Mesendoderm (in vitro differentiated cells): ENCODE measurements at regions not wholly inside any gene's neighbourhood (a gene's known extent, or its start where the extent isn't known, plus 50 kb on each side); places are given as distances from the start of the nearest gene placed in this dataset.

Source experiments
- DNase-seq: peaks from one replicate; pipeline ENCODE4 v3.0.0; 2013
- H2AK5ac ChIP-seq: 2 replicates; pipeline ENCODE4 v1.6.1; 2013; ENCODE audit warnings: low read length, inconsistent platforms
- H2BK120ac ChIP-seq: 2 replicates; pipeline ENCODE4 v1.6.1; 2013; ENCODE audit warnings: low read depth, mild to moderate bottlenecking, low read length, moderate library complexity, mixed read lengths
- H2BK15ac ChIP-seq: replicated peaks from 2 replicates; pipeline ENCODE4 v1.6.1; 2013; ENCODE audit warnings: low read depth, mild to moderate bottlenecking, moderate library complexity
- H2BK5ac ChIP-seq: 2 replicates; pipeline ENCODE4 v1.6.1; 2013; ENCODE audit warnings: low read length, inconsistent platforms
- H3K18ac ChIP-seq: 2 replicates; pipeline ENCODE4 v1.6.1; 2013; ENCODE audit warnings: mild to moderate bottlenecking, low read length, mixed read lengths
- H3K23ac ChIP-seq: one replicate; pipeline ENCODE4 v1.6.1; 2013; ENCODE audit warnings: low read length
- H3K27ac ChIP-seq: 2 replicates; pipeline ENCODE4 v1.5.1; 2013; ENCODE audit warnings: low read depth, mild to moderate bottlenecking, inconsistent platforms, low read length, moderate library complexity
- H3K27me3 ChIP-seq: 2 replicates; pipeline ENCODE4 v1.6.1; 2013; ENCODE audit warnings: low read length, control low read depth, mild to moderate bottlenecking, inconsistent platforms; ENCODE audit not compliant: insufficient read depth, poor library complexity
- H3K36me3 ChIP-seq: 2 replicates; pipeline ENCODE4 v1.6.1; 2013; ENCODE audit warnings: low read length, inconsistent platforms; ENCODE audit not compliant: control insufficient read depth, insufficient read depth
- H3K4ac ChIP-seq: one replicate; pipeline ENCODE4 v1.6.1; 2013; ENCODE audit warnings: low read depth, mild to moderate bottlenecking, low read length, moderate library complexity
- H3K4me1 ChIP-seq: 2 replicates; pipeline ENCODE4 v1.6.1; 2013; ENCODE audit warnings: low read depth, low read length, inconsistent platforms; ENCODE audit not compliant: control insufficient read depth
- H3K4me2 ChIP-seq: 2 replicates; pipeline ENCODE4 v1.6.1; 2013; ENCODE audit warnings: low read length
- H3K4me3 ChIP-seq: 2 replicates; pipeline ENCODE4 v1.5.1; 2013; ENCODE audit warnings: mild to moderate bottlenecking, low read length
- H3K56ac ChIP-seq: one replicate; pipeline ENCODE4 v1.6.1; 2013; ENCODE audit warnings: low read length
- H3K79me1 ChIP-seq: 2 replicates; pipeline ENCODE4 v1.6.1; 2013; ENCODE audit warnings: low read length, inconsistent platforms
- H3K79me2 ChIP-seq: 2 replicates; pipeline ENCODE4 v1.6.1; 2013; ENCODE audit warnings: mild to moderate bottlenecking, low read length; ENCODE audit not compliant: control insufficient read depth, insufficient read depth
- H3K9ac ChIP-seq: 2 replicates; pipeline ENCODE4 v1.6.1; 2013; ENCODE audit warnings: low read length, inconsistent platforms
- H4K5ac ChIP-seq: one replicate; pipeline ENCODE4 v1.6.1; 2013; ENCODE audit warnings: low read length
- H4K8ac ChIP-seq: one replicate; pipeline ENCODE4 v1.6.1; 2013; ENCODE audit warnings: low read depth, mild to moderate bottlenecking, control low read depth, low read length, moderate library complexity
- whole genome bisulfite sequencing: extraction: QIAGEN DNeasy Blood & Tissue Kit; methylation state at CpG from one replicate; pipeline ENCODE4 v1.1.7; 2013; ENCODE audit warnings: low lambda C conversion rate, missing lambda C conversion rate; ENCODE audit not compliant: insufficient coverage; ENCODE audit errors: extremely low coverage; 5-methylcytosine and 5-hydroxymethylcytosine counted together

DNA sequence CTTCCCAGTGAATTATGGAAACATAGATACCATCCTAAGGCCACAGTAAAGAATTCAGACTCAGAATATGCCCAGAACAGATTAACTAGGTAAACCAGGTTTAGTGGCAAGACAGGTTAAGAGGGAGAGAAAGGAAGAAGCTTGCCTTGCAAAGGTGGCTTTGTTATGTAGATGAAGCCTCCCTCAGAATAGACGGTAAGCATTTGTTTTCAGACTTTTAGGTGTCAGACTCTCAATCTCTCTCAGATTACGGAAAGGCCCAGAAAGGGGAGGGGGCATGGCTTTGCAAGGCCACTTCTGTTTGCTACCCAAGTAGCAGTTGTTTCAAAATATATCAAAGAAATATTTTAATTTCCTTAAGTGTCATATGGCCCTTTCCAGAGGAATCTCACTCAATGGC lies 457.1 kb upstream of the BOD1L1 start:
- H3K4me1 ChIP-seq: no peaks in the 10 kb centered on the region
- no peaks in the 10 kb centered on the region for H3K27me3 ChIP-seq
- H4K5ac ChIP-seq: no peak overlapping the region
- no peaks in the 10 kb centered on the region for H3K36me3 ChIP-seq
- H3K9ac ChIP-seq: no peak overlapping the region
- no peaks in the 10 kb centered on the region for H3K79me1 ChIP-seq
- no peak overlapping the region for H3K27ac ChIP-seq
- no peak overlapping the region for H3K56ac ChIP-seq
- no peak overlapping the region for H3K23ac ChIP-seq
- H2AK5ac ChIP-seq: no peak overlapping the region
- H2BK15ac ChIP-seq: no peak overlapping the region
- no peak overlapping the region for H2BK5ac ChIP-seq
- no peaks in the 10 kb centered on the region for H3K79me2 ChIP-seq
- H3K4me2 ChIP-seq: no peak overlapping the region
- WGBS: no CpG with 5 or more reads among the region's 2 CpGs
- peak; percentile 80 for DNase-seq
- no peak overlapping the region for H3K4me3 ChIP-seq
- H2BK120ac ChIP-seq: no peak overlapping the region
- no peak overlapping the region for H3K18ac ChIP-seq
- no peak overlapping the region for H4K8ac ChIP-seq
- no peak overlapping the region for H3K4ac ChIP-seq

DNA sequence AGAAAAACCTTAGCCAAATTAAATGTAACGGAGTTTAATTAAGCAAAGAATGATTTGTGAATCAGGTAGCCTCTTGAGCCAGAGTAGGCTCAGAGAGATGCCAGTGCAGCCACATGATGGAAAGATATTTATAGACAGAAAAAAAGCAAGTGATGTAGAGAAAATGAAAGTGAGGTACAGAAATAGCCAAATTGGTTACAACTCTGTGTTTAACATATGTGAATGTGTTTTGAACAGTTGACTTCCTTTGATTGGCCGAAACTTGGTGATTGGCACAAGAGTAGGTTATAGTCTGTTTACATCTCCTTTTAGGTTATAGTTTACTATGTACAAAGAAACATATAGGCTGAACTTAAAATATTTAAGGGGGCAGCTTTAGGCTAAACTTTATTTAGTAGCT lies 459.9 kb upstream of the BOD1L1 start:
- H4K8ac ChIP-seq: no peak overlapping the region
- WGBS: no CpG with 5 or more reads among the region's 2 CpGs
- H2AK5ac ChIP-seq: no peak overlapping the region
- H3K27ac ChIP-seq: no peak overlapping the region
- no peaks in the 10 kb centered on the region for H3K4me1 ChIP-seq
- H3K79me1 ChIP-seq: no peaks in the 10 kb centered on the region
- H3K4ac ChIP-seq: no peak overlapping the region
- H3K23ac ChIP-seq: no peak overlapping the region
- no peak overlapping the region for H2BK5ac ChIP-seq
- H3K36me3 ChIP-seq: no peaks in the 10 kb centered on the region
- H3K79me2 ChIP-seq: no peaks in the 10 kb centered on the region
- no peak overlapping the region for H2BK120ac ChIP-seq
- no peak overlapping the region for H3K4me3 ChIP-seq
- no peak overlapping the region for H2BK15ac ChIP-seq
- H3K9ac ChIP-seq: no peak overlapping the region
- no peak overlapping the region for H3K4me2 ChIP-seq
- no peak overlapping the region for H4K5ac ChIP-seq
- H3K27me3 ChIP-seq: no peaks in the 10 kb centered on the region
- DNase-seq: no peak
- H3K56ac ChIP-seq: no peak overlapping the region
- H3K18ac ChIP-seq: no peak overlapping the region

DNA sequence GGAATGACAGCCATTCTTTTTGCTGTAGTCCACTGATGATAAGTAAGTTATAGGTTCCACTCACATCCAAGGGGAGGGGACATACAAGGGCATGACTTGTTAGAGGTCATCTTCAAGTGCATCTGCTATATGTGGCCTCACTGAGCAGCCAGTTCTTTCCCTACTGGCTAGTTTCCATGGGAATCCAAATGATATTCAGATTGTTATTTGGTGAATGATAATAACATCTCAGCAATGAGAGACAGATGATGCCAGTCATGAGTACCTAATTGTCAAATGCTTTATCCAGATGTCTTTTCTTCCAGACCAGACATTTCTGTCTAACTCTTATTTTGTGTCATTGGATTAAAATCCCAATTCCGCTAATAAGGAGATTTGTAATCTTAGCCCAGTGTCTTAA lies 460.4 kb upstream of the BOD1L1 start:
- DNase-seq: no peak
- Histone ChIP-seq H2BK15ac (no peak overlapping the region), H3K36me3 (no peaks in the 10 kb centered on the region), H3K4me3 (no peak overlapping the region), H3K4ac (no peak overlapping the region), H3K79me1 (no peaks in the 10 kb centered on the region), H3K79me2 (no peaks in the 10 kb centered on the region), H3K56ac (no peak overlapping the region), H3K23ac (no peak overlapping the region), H3K27ac (no peak overlapping the region), H3K27me3 (no peaks in the 10 kb centered on the region), H4K8ac (no peak overlapping the region), H3K18ac (no peak overlapping the region), H3K4me1 (no peaks in the 10 kb centered on the region), H3K4me2 (no peak overlapping the region), H3K9ac (no peak overlapping the region), H2BK5ac (no peak overlapping the region), H2AK5ac (no peak overlapping the region), H2BK120ac (no peak overlapping the region), H4K5ac (no peak overlapping the region)
- WGBS: no CpG with 5 or more reads among the region's 1 CpG

DNA sequence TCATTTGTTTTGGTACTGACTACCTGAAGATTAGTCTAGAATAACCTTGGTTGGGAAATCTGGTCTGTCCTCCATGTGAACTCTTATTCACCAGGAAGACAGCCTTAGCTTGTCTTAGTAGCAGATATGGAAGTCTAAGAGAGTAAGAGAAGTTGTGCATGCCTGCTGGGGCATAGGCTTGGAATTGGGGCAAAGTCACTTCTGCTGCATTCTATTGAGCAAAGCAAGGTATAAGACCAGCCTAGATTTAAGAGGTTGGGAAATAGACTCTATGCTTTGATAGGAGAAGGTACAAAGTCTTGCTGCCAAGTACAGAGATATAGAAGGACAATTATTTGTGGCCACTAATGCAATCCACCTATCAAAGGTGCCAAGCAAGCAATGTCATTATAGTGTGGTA lies 464.0 kb upstream of the BOD1L1 start:
- Histone ChIP-seq H3K9ac (no peak overlapping the region), H2AK5ac (no peak overlapping the region), H3K23ac (no peak overlapping the region), H3K79me2 (no peaks in the 10 kb centered on the region), H3K27me3 (no peaks in the 10 kb centered on the region), H4K5ac (no peak overlapping the region), H2BK120ac (no peak overlapping the region), H2BK15ac (no peak overlapping the region), H3K4ac (no peak overlapping the region), H3K18ac (no peak overlapping the region), H3K4me3 (no peak overlapping the region), H4K8ac (no peak overlapping the region), H3K4me1 (no peaks in the 10 kb centered on the region), H2BK5ac (no peak overlapping the region), H3K79me1 (no peaks in the 10 kb centered on the region), H3K27ac (no peak overlapping the region), H3K56ac (no peak overlapping the region), H3K4me2 (no peak overlapping the region), H3K36me3 (no peaks in the 10 kb centered on the region)
- no peak for DNase-seq

DNA sequence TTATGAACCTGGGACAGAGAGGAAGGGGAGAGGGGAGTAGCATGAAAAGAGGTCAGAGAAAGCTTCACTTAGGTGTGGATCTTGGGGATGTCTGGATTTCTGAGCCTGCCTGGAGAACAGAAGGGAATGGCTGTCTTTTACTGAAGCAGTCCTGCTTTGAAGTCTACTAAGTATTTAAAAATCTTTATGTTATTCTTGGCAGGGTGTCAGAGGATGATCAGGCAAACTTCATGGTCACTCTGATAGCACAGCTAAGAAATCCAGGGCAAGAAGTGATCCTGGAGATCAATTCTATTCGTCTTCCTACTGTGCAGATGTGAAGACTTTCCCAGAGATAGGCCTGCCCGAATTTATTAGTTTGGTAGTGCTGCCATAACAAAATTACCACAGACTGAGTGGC lies 464.4 kb upstream of the BOD1L1 start:
- H4K8ac ChIP-seq: no peak overlapping the region
- H2BK5ac ChIP-seq: no peak overlapping the region
- no peak overlapping the region for H2AK5ac ChIP-seq
- no peak overlapping the region for H4K5ac ChIP-seq
- no peak for DNase-seq
- H3K79me1 ChIP-seq: no peaks in the 10 kb centered on the region
- H3K79me2 ChIP-seq: no peaks in the 10 kb centered on the region
- H3K27me3 ChIP-seq: no peaks in the 10 kb centered on the region
- no peak overlapping the region for H3K23ac ChIP-seq
- no peak overlapping the region for H2BK15ac ChIP-seq
- no peaks in the 10 kb centered on the region for H3K36me3 ChIP-seq
- H3K4ac ChIP-seq: no peak overlapping the region
- no peak overlapping the region for H3K18ac ChIP-seq
- no peak overlapping the region for H3K9ac ChIP-seq
- no CpG with 5 or more reads among the region's 2 CpGs for WGBS
- no peaks in the 10 kb centered on the region for H3K4me1 ChIP-seq
- H2BK120ac ChIP-seq: no peak overlapping the region
- no peak overlapping the region for H3K27ac ChIP-seq
- no peak overlapping the region for H3K4me3 ChIP-seq
- H3K4me2 ChIP-seq: no peak overlapping the region
- no peak overlapping the region for H3K56ac ChIP-seq

DNA sequence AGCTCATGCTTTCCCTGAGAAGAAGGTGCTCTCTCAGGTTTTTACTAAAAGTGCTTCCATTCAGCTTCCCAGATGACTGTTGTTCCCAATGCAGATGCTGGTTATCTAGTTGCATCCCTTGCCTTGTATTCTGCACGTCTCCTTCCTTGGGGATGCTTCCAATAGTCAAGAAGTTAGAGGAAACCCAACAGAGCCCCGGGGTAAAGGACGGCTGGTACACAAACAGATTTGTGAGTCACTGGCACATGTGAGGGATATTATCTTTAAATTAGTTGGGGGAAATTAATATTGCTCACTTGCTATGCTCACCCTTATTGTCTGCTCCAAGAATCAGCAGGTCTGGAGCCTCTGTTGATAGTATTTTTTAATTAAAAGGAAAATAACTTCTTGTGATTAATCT lies 465.2 kb upstream of the BOD1L1 start:
- Histone ChIP-seq H3K79me1 (no peaks in the 10 kb centered on the region), H3K23ac (no peak overlapping the region), H3K79me2 (no peaks in the 10 kb centered on the region), H3K9ac (no peak overlapping the region), H3K18ac (no peak overlapping the region), H2BK5ac (no peak overlapping the region), H3K4ac (no peak overlapping the region), H4K5ac (no peak overlapping the region), H3K4me3 (no peak overlapping the region), H4K8ac (no peak overlapping the region), H3K36me3 (no peaks in the 10 kb centered on the region), H3K56ac (no peak overlapping the region), H2BK15ac (no peak overlapping the region), H3K4me1 (no peaks in the 10 kb centered on the region), H3K27ac (no peak overlapping the region), H3K27me3 (no peaks in the 10 kb centered on the region), H2AK5ac (no peak overlapping the region), H2BK120ac (no peak overlapping the region), H3K4me2 (no peak overlapping the region)
- no CpG with 5 or more reads among the region's 3 CpGs for WGBS
- no peak for DNase-seq
